Hematopoietic multipotent progenitor cell treated with erythropoietin and hydrocortisone succinate and interleukin-3 and kit ligand, for 17 days (in vitro differentiated cells): ENCODE measurements at regions not wholly inside any gene's neighbourhood (a gene's known extent, or its start where the extent isn't known, plus 50 kb on each side); places are given as distances from the start of the nearest gene placed in this dataset.

Experiments
- DNase-seq: peaks from one replicate; pipeline ENCODE4 v3.0.0-alpha.2; 2015; ENCODE audit warnings: low spot score

DNA sequence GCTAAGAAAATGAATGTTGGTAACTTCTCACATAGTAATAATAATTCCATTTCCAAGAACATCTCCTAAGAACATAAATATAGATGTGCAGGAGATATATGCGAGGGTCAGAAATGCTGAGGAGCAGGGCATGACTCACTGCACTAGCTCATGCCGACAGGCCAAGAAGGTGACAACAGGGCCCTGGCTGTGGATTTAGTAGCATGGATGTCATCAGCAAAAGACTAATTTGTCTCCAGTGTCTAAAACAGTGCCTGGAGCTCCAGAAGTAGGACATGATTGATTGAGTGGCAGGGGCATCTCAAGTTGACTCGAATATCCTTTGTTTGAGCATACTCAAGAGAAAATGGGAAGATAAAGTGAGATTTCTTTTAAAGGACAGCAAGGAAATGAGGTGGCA, 207.0 kb upstream of the FOXA2 start:
- DNase-seq: no peak

DNA sequence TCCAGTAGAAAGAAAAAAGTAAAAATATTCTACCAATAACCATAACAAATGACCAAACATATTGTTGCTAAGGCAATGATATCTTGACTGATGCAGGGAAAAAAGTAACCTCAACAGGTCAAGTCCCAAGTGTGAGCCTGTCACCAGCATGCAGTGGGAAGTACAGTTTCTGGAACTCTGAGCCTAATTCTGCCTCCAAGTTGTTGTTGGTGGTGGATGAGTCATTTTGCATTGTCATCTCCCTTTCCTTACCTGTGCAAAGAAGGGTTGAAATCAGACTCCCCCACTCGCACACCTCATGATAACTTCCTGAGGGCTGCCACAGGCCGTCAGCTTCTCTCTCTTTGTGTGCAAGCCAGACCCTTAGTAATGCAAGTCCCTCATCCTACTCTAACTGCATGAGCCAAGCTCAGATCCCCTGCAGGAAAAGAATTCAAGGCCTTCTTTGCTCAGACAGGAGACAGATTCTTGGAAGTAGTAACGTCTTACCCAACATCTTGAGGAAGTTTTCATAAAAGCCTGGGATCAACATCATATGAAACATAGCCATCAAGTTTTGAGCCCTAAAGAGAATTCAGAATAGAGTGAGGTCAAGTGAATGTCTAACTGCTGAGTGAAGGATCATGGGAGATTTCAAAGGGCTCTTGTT, 207.6 kb upstream of the FOXA2 start:
- no peak for DNase-seq

- DNase-seq: no peak
Observed at GRCh38 chr20:22794200-22794599, 209.8 kb upstream of the FOXA2 start.

- DNase-seq: no peak
Observed at GRCh38 chr20:22795433-22795832, 211.1 kb upstream of the FOXA2 start.

DNA sequence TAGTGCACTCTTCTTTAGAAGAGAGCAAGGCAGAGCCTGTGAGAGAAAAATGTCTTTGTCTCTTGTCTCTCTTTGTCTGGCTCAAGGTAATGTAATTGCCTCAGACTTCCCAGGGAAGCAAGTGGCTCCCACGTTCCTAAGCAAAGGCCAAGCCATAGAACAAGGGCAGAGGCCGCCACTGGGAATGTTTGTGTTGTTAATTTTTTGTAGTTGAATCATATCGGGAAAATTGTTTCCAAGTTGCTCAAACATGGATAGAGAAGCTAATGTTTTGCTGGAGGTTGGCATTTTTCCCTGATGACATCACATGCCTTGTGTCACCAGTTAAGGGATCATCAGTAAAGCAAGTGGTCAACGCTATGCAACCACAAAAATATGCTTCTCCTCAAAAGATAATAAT, 211.5 kb upstream of the FOXA2 start:
- no peak for DNase-seq

GRCh38 chr20:22796469-22797077, 212.2 kb upstream of the FOXA2 start:
- no peak for DNase-seq

- DNase-seq: no peak
Observed at GRCh38 chr20:22797103-22797502, 212.7 kb upstream of the FOXA2 start.

GRCh38 chr20:22799687-22800086, 215.3 kb upstream of the FOXA2 start:
- DNase-seq: no peak

GRCh38 chr20:22800129-22800528, 215.8 kb upstream of the FOXA2 start:
- DNase-seq: no peak

DNA sequence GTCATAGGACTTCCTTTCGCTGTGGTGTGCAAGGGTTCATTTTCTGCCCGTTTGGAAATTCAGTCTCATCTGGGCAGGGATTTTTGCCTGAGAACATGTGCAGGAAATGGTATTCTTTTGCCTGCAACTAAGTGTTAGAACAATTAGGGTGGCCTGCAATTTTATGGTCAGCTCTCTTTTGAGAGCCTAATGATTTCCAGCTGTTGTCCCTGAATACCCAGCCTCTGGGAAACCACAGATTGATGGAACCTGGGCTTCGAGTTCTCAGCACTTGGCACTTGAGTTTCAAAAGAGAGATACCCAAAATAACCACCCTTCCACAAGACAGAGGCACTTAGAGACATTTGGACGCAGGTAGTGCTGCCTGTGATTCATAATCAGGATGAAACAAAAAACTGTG, 217.2 kb upstream of the FOXA2 start:
- no peak for DNase-seq

DNA sequence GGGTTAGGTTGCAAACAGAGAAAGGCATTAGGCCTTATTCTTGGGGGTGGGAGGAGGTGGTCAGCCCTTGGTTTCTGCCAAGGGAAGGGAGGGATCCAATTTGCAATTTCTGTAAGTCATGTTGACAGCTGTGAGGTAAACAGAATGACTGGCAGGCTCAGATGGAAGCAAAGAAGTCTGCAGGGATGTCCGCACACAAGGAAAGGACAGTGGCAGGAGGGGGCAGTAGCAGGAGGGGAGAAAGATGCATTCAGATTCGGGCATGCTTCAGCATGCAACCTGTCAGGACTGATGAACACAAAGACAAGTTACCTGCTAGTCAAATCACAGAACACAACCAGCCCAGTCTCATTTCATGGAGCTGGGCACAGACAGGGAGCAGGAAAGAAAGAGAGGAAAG, 217.9 kb upstream of the FOXA2 start:
- no peak for DNase-seq

DNA sequence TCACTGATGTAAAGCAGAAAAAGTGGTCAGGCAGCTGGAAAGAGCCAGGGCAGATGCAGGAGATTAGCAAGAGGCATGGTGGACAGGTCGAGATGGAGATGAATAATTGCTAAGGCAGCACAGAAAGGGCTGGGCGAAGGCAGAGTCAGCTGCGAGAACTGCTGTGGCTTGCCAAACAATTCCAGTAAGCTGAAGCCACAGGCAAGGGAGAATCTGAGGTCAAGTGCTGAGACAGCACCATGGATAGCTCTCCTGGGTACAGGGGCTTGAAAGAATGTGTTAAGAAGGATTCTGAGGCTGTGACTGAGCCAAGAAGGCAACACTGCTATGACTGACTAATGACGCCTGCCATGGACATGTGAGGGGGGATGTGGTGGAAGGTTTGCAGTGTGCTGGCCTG, 220.8 kb upstream of the FOXA2 start:
- no peak for DNase-seq

DNA sequence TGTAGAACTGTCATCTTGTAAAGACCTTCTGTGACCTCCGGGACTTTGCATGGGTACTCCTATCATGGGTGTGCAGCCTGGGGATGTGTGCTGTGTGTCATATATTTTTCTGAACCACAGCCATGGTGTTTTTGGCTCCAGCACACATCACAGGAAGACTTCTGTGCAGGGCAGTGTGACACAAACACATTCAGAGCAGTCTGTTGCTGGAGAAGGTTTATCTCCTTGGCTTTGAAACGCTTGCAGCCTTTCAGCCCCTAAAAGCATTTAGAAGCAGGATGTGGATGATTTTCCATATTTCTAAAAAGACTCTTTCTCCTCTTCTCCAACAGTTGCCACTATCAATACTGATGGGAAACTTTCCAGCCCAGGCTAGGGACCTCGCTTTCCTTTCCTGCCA, 221.6 kb upstream of the FOXA2 start:
- DNase-seq: no peak

DNA sequence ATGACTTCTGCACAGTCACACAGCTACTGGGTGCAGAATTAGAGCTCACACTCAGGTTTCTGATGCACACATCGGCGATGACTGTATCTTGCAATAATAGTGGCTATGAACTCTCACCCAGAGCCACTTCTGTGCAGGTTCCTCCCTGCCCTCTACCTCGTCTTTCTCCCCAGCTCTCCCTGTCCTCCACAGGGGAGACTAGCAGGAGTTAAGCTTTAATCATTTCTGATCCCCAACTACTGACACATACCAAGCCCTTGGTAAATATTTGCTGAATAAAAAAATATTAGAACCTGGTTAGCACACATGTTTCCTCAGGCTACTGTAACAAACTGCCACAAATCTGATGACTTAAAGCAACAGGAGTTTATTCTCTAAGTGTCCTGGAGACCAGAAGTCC, 222.7 kb upstream of the FOXA2 start:
- no peak for DNase-seq

GRCh38 chr20:22807646-22808244, 223.4 kb upstream of the FOXA2 start:
- DNase-seq: no peak

DNA sequence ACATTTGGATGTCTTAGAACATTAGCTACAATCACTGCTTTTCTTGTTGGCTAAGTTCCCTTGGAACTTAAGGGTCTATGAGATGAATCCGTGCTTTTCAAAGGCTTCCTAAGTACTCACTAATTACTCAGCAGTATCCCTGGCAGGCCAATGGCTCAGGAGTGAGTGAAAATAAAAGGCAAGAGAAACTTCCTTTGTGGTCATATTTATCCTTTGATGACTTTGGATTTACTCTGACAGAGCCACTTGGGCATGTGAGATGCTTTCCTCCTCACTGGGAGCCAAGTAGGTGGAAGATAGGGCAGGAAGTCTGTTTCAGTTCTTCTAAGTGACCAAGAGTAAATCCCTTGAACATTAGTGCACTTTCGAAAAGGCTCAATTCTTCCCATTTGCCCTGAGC, 224.3 kb upstream of the FOXA2 start:
- no peak for DNase-seq

DNA sequence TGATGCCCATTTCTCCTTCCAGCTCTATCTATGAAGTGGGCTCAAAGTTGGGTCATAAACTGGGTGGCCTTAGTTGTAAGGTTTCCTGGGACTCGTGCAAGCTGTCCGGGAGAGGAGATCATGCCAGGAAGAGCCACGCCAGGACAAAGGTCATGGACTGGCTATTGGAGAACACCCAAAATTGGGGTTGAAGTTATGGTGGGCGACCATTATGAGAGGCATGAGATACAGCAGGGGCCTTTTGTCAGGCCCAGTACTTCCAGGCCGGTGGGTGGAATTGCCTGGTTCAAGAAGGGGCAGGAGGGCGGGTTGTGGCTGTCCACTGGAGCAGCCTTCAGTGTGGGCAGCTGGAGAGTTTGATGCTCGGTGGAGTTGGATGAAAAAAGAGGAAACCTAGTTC, 225.1 kb upstream of the SSTR4 start:
- no peak for DNase-seq

- no peak for DNase-seq
Observed at GRCh38 chr20:22810626-22811569, 224.2 kb upstream of the SSTR4 start.

DNA sequence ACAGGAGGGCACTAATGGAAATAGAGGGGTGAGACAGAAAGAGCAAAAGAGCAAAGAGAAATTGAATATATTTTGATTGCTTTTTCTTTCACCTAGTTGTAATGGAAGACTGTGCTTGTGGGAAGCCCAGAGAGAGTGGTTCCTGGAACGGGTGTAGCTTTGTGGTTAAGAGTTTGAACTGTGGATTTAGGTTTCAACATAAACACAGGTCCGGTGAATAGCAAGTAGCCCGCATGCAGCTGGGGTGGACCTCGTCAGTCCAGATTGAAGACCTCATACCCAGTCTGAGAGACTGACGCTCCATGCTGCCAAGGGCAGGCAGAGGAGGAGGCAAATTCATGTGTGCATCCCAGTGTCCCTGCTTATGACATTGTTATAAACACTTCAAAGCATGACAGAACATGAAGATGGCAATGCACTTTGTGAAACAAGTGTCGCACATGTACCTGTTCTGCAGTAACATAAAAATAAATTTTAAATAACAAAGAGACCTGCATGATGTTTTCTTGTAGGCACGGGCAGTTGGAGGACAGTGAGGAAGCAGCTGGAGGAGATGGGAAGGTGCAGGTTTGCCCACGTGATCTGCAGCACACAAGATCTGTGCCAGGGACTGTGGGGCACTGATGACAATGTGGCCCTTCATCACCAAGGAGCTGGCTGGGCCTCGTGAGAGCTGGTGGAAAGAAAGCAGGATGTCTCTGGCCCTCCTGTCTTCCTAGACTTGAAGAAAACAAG, 220.5 kb upstream of the SSTR4 start:
- DNase-seq: no peak

DNA sequence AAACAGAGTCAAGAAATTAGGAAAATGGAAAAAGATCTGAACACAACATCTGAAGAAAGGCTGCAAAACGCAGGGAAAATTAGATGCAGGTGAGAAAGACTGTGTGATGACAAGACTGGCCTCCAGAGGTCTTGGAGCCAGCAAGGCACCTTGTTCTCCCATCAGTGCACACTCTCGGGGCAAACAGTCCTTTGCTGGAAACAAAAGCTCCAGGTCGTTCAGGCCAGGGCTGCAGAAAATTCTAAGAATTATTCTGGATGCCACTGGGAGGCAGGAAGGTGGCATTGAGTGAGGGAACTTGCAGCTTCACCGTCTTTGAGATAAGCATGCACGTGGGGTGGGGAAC, 219.9 kb upstream of the SSTR4 start:
- DNase-seq: no peak

DNA sequence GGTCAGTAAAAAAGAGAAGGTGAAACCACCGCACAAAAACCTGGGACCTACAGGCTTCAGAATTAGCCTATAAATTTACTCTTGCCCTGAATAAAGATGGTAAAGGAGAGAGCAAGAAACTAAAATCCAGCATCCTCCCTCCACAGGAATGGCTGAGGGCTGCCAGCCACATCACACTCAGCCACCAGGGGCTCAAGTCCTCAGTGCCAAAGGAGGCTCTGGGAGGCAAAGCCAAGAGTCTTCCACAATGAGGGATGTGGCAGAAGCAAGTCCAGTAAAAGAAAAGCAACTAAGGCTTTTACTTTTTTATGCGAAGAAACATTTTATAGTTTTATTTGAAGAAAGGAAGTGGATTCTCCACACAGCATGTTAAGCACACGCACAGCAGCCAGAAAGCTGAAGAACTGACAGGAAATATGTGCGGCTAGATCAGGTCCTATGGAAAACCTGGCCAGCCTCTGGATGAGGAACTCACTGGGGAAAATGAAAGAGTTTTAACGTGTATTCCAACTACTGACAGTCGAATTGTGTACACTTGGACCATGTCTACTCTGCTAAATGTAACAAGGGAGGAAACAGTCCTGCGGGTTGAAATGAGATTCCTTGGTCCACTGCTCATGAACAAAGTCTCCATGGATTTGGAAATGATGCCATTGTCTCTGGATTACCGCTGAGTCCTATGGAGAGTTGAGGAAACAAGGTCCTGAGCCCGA, 219.4 kb upstream of the SSTR4 start:
- DNase-seq: no peak

GRCh38 chr20:22818636-22819035, 216.5 kb upstream of the SSTR4 start:
- DNase-seq: no peak
